Lower lobe of right lung (tissue), 2 donors: ENCODE measurements at regions not wholly inside any gene's neighbourhood (a gene's known extent, or its start where the extent isn't known, plus 50 kb on each side); places are given as distances from the start of the nearest gene placed in this dataset.
A peak's percentile ranks its signal among the peaks of the same experiment; 100 is the strongest.
"Not testable (repeated sequence)": the region's sequence is repeated elsewhere in the genome, so short reads cannot be mapped to it uniquely, and the experiment has no call there.

Source experiments
- ATAC-seq, 2 donors: fragments of 200-7000 bp; cut with Tn5 transposase; one replicate each; pipeline ENCODE4 v1.9.1; 2020 to 2022; ENCODE audit warnings: mild to moderate bottlenecking in 2 of 2, moderate library complexity in 2 of 2
- DNase-seq: peaks from one replicate; pipeline ENCODE4 v3.0.0-alpha.2; 2020
- H3K27ac ChIP-seq: fragments of 200-600 bp; one replicate; pipeline ENCODE4 v1.8.0; 2022
- H3K27me3 ChIP-seq: fragments of 200-600 bp; one replicate; pipeline ENCODE4 v1.8.0; 2022; ENCODE audit warnings: low read depth
- H3K36me3 ChIP-seq: fragments of 200-600 bp; one replicate; pipeline ENCODE4 v1.8.0; 2022; ENCODE audit warnings: mild to moderate bottlenecking
- H3K4me1 ChIP-seq: fragments of 200-600 bp; one replicate; pipeline ENCODE4 v1.8.0; 2022
- H3K4me3 ChIP-seq: fragments of 200-600 bp; one replicate; pipeline ENCODE4 v1.8.0; 2022; ENCODE audit warnings: mild to moderate bottlenecking
- H3K9me3 ChIP-seq: fragments of 200-600 bp; one replicate; pipeline ENCODE4 v1.8.0; 2022
- intact Hi-C: fragments of 100-400 bp; cut with DNase I; formaldehyde crosslinking; loops from one replicate; pipeline ENCODE4 v1.11.0; 2022
- TF ChIP-seq, protein P1 (sequence below): fragments of 200-600 bp; IDR thresholded peaks from one replicate; pipeline ENCODE4 v1.8.0; 2022; ENCODE audit warnings: antibody characterized with exemption, mild to moderate bottlenecking
- donor health status: DM: no; HTN: yes; CAD: no; lungs with severe emphysema.

GRCh38 chr4:126396703-126397102, 1081.9 kb downstream of the FAT4 start:
- H3K9me3 ChIP-seq: no peaks in the 10 kb centered on the region
- no peak overlapping the region for H3K27ac ChIP-seq
- H3K4me3 ChIP-seq: no peak overlapping the region
- intact Hi-C loops: no loop called here
- no peaks in the 10 kb centered on the region for H3K27me3 ChIP-seq
- TF ChIP-seq, protein P1, sequence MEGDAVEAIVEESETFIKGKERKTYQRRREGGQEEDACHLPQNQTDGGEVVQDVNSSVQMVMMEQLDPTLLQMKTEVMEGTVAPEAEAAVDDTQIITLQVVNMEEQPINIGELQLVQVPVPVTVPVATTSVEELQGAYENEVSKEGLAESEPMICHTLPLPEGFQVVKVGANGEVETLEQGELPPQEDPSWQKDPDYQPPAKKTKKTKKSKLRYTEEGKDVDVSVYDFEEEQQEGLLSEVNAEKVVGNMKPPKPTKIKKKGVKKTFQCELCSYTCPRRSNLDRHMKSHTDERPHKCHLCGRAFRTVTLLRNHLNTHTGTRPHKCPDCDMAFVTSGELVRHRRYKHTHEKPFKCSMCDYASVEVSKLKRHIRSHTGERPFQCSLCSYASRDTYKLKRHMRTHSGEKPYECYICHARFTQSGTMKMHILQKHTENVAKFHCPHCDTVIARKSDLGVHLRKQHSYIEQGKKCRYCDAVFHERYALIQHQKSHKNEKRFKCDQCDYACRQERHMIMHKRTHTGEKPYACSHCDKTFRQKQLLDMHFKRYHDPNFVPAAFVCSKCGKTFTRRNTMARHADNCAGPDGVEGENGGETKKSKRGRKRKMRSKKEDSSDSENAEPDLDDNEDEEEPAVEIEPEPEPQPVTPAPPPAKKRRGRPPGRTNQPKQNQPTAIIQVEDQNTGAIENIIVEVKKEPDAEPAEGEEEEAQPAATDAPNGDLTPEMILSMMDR: no peak
- H3K4me1 ChIP-seq: no peaks in the 10 kb centered on the region
- no peaks in the 10 kb centered on the region for H3K36me3 ChIP-seq
- DNase-seq (no peak), ATAC-seq (no peak)

DNA sequence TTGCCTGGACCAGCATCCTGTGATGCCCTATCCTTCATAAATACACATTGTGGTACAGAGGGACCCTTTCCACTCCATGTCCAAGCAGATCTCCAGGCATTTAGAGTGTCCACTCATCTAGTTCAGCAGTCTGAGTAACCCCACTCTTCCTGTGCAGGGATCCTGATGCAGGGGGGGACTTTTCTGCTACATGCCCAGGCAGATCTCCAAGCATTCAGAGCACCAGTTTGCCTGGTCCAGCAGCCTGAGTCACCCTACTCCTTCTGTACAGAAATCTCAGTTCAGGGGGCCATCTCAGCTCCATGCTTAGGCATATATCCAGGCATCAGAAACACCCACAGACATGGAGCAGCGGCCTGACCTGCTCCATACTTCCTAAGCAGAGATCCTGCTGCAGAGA, 1089.8 kb downstream of the FAT4 start:
- Histone ChIP-seq H3K36me3 (no peaks in the 10 kb centered on the region), H3K27me3 (no peaks in the 10 kb centered on the region), H3K4me1 (no peaks in the 10 kb centered on the region), H3K4me3 (no peak overlapping the region), H3K27ac (no peak overlapping the region), H3K9me3 (no peaks in the 10 kb centered on the region)
- intact Hi-C loops: no loop called here
- DNase-seq: no peak
- peak in 1 of 2 donors; percentile 38 for ATAC-seq
- TF ChIP-seq, protein P1: no peak

DNA sequence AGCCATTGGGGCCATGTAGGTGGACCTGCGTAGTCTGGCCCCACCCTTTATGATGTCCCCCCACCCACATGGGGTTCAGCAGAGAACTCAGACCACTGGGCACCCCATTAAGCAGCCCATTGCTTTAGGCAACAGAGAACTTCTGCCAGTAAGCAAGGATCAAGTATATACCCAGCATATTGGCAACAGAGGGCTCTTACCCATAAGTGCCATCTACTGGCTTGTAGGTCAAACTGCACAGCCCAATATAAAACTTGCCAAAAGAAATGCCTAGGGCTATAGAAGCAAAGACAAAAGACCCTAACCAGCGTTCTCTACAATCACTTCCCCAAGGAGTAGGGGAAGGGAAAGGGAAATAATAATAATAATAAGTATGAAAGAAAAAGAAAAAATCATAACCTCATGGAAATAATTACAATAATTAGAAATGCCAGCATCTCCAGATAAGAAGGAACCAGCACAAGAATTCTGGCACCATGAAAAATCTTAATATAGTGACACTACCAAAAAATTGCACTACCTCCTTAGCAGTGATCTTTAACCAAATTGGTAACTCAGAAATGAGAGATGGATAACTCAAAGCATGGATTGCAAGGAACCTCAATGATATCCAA, 1090.7 kb downstream of the FAT4 start:
- intact Hi-C loops: no loop called here
- Histone ChIP-seq H3K27ac (no peak overlapping the region), H3K36me3 (no peaks in the 10 kb centered on the region), H3K9me3 (no peaks in the 10 kb centered on the region), H3K27me3 (no peaks in the 10 kb centered on the region), H3K4me3 (no peak overlapping the region), H3K4me1 (no peaks in the 10 kb centered on the region)
- peak; percentile 41 to 69 for ATAC-seq
- TF ChIP-seq, protein P1: peak; percentile 43
- no peak for DNase-seq

- no peaks in the 10 kb centered on the region for H3K4me1 ChIP-seq
- ATAC-seq: no peak
- H3K27ac ChIP-seq: no peak overlapping the region
- intact Hi-C loops: no loop called here
- no peak for DNase-seq
- TF ChIP-seq, protein P1: no peak
- no peaks in the 10 kb centered on the region for H3K9me3 ChIP-seq
- H3K36me3 ChIP-seq: no peaks in the 10 kb centered on the region
- no peaks in the 10 kb centered on the region for H3K27me3 ChIP-seq
- no peak overlapping the region for H3K4me3 ChIP-seq
Measured at GRCh38 chr4:126409746-126410145, 1095.0 kb downstream of the FAT4 start.

DNA sequence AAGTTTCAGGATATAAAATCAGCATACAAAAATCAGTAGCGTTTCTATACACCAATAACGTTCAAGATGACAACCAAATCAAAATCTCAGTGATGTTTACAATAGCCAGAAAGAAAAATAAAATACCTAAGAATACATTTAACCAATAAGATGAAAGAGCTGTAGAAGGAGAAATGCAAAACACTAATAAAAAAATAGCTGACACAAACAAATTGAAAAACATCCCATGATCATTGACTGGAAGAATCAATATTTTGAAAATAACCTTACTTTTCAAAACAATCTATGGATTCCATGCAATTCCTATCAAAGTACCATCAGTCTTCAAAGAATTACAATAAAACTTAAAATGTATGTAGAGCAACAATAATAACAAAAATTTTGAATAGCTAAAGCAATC, 1096.3 kb downstream of the FAT4 start:
- no peaks in the 10 kb centered on the region for H3K9me3 ChIP-seq
- TF ChIP-seq, protein P1: no peak
- no peak overlapping the region for H3K4me3 ChIP-seq
- intact Hi-C loops: no loop called here
- H3K4me1 ChIP-seq: no peaks in the 10 kb centered on the region
- DNase-seq: no peak
- no peak overlapping the region for H3K27ac ChIP-seq
- ATAC-seq: no peak
- H3K27me3 ChIP-seq: no peaks in the 10 kb centered on the region
- H3K36me3 ChIP-seq: no peaks in the 10 kb centered on the region

GRCh38 chr4:126412310-126412709, 1097.6 kb downstream of the FAT4 start:
- ATAC-seq: not testable (repeated sequence)

More at GRCh38 chr4:126412310-126412709, 1097.6 kb downstream of the FAT4 start:
- DNase-seq, H3K9me3 ChIP-seq, H3K27me3 ChIP-seq, H3K4me3 ChIP-seq, intact Hi-C loops, H3K27ac ChIP-seq, H3K36me3 ChIP-seq, H3K4me1 ChIP-seq: not testable (repeated sequence)
